ENCODE measurements at regions not wholly inside any gene's neighbourhood (a gene's known extent, or its start where the extent isn't known, plus 50 kb on each side); places are given as distances from the start of the nearest gene placed in this dataset.

DNA sequence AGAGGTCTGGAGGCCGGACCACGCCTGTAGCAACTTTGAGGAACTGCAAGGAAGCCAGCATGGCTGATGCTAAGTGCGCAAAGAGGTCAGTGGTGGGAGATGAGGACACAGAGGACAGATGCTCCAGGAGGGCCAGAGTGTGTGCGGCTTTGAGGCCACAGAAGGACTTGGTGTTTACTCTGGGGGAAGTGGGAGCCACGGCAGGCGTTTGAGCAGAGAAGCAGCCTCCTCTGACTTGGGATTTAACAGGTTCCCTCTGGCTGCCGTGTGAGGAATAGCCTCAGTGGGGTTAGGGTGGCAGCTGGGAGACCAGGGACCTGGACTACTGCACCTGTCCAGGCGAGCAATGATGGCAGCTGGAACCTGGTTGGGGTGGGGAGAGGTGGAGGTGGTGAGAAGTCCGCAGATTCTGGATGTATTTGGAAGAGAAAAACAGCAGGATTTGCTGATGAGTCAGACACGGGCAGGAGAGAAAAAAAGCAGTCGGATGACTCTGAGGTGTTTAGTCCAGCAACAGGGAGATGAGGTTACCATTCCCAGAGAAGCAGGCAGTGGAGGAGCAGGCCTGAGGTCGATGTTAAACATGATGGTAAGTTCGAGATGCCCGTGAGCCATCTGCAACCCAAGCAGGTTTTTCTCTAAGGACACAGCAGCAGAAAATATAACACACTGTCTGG lies 143.5 kb downstream of the SCARB1 start:
- no peak for TF ChIP-seq EED (IDR thresholded peaks at IDR 0.05; ENCODE audit: low read depth)
- TF ChIP-seq EZH2 (IDR thresholded peaks at IDR 0.05; ENCODE audit: borderline replicate concordance, control insufficient read depth, low read depth, low read length): no peak
- no peak for TF ChIP-seq POLR2A (IDR thresholded peaks at IDR 0.05; ENCODE audit: low read depth, low read length)
- no peak for TF ChIP-seq TCF12 (IDR thresholded peaks at IDR 0.05; ENCODE audit: low read depth, low read length)
- no peak for TF ChIP-seq EP300 (IDR thresholded peaks at IDR 0.05; ENCODE audit: borderline replicate concordance in 1 of 2, control insufficient read depth in 1 of 2, low read depth in 2 of 2, low read length in 2 of 2)
- TF ChIP-seq, protein P1, sequence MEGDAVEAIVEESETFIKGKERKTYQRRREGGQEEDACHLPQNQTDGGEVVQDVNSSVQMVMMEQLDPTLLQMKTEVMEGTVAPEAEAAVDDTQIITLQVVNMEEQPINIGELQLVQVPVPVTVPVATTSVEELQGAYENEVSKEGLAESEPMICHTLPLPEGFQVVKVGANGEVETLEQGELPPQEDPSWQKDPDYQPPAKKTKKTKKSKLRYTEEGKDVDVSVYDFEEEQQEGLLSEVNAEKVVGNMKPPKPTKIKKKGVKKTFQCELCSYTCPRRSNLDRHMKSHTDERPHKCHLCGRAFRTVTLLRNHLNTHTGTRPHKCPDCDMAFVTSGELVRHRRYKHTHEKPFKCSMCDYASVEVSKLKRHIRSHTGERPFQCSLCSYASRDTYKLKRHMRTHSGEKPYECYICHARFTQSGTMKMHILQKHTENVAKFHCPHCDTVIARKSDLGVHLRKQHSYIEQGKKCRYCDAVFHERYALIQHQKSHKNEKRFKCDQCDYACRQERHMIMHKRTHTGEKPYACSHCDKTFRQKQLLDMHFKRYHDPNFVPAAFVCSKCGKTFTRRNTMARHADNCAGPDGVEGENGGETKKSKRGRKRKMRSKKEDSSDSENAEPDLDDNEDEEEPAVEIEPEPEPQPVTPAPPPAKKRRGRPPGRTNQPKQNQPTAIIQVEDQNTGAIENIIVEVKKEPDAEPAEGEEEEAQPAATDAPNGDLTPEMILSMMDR (IDR thresholded peaks at IDR 0.05 in 2 of 3, conservative IDR thresholded peaks at IDR 0.05 in 1 of 3; ENCODE audit: control insufficient read depth in 2 of 3, extremely low read depth in 1 of 3, insufficient read depth in 1 of 3, low read depth in 3 of 3, low read length in 3 of 3): no peak
- no peak for TF ChIP-seq RELA (IDR thresholded peaks at IDR 0.05; ENCODE audit: borderline replicate concordance, partially characterized antibody)
- TF ChIP-seq ZNF274 (IDR thresholded peaks at IDR 0.05; ENCODE audit: insufficient read depth, insufficient read length): no peak
- TF ChIP-seq, protein P2, sequence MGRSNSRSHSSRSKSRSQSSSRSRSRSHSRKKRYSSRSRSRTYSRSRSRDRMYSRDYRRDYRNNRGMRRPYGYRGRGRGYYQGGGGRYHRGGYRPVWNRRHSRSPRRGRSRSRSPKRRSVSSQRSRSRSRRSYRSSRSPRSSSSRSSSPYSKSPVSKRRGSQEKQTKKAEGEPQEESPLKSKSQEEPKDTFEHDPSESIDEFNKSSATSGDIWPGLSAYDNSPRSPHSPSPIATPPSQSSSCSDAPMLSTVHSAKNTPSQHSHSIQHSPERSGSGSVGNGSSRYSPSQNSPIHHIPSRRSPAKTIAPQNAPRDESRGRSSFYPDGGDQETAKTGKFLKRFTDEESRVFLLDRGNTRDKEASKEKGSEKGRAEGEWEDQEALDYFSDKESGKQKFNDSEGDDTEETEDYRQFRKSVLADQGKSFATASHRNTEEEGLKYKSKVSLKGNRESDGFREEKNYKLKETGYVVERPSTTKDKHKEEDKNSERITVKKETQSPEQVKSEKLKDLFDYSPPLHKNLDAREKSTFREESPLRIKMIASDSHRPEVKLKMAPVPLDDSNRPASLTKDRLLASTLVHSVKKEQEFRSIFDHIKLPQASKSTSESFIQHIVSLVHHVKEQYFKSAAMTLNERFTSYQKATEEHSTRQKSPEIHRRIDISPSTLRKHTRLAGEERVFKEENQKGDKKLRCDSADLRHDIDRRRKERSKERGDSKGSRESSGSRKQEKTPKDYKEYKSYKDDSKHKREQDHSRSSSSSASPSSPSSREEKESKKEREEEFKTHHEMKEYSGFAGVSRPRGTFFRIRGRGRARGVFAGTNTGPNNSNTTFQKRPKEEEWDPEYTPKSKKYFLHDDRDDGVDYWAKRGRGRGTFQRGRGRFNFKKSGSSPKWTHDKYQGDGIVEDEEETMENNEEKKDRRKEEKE (IDR thresholded peaks at IDR 0.05): no peak
- TF ChIP-seq ETV6 (conservative IDR thresholded peaks at IDR 0.05 in 1 of 2, IDR thresholded peaks at IDR 0.05 in 1 of 2; ENCODE audit: borderline replicate concordance in 1 of 2, low read depth in 1 of 2): no peak
